Activated naive CD4-positive, alpha-beta T cell treated with anti-CD3 and anti-CD28 coated beads, Interleukin-2, amount 10 ng/mL, durations not matched to agents 7 days and 5 days (primary cell): ENCODE measurements at regions not wholly inside any gene's neighbourhood (a gene's known extent, or its start where the extent isn't known, plus 50 kb on each side); places are given as distances from the start of the nearest gene placed in this dataset.

Experiments
- CTCF ChIA-PET: fragments of 350-600 bp; sonication (Branson Sonifier 250); formaldehyde crosslinking; loops from one replicate; lab custom pipeline; 2021; ENCODE audit warnings: antibody characterized with exemption; lab: Charles Lee
- DNase-seq: peaks from one replicate; pipeline ENCODE4 v3.0.0-alpha.2; 2020
- H3K27ac Mint-ChIP-seq: one replicate; pipeline ENCODE4 v1.8.0; 2021; ENCODE audit warnings: mild to moderate bottlenecking, moderate library complexity, mixed read lengths
- H3K27me3 Mint-ChIP-seq: one replicate; pipeline ENCODE4 v1.8.0; 2021; ENCODE audit warnings: mild to moderate bottlenecking, mixed read lengths
- H3K36me3 Mint-ChIP-seq: one replicate; pipeline ENCODE4 v1.8.0; 2021; ENCODE audit warnings: mixed read lengths
- H3K4me1 Mint-ChIP-seq: one replicate; pipeline ENCODE4 v1.8.0; 2021; ENCODE audit warnings: mixed read lengths
- H3K4me3 Mint-ChIP-seq: one replicate; pipeline ENCODE4 v1.8.0; 2021; ENCODE audit warnings: mild to moderate bottlenecking, moderate library complexity, mixed read lengths
- H3K9me3 Mint-ChIP-seq: one replicate; pipeline ENCODE4 v1.8.0; 2021; ENCODE audit warnings: mixed read lengths

GRCh38 chr12:127342861-127343260 lies 924.1 kb upstream of the TMEM132C start:
- Mint-ChIP-seq H3K4me3 (no peak overlapping the region), H3K9me3 (peaks cover 6% of the 10 kb centered on the region), H3K4me1 (no peaks in the 10 kb centered on the region), H3K27me3 (no peaks in the 10 kb centered on the region), H3K36me3 (no peaks in the 10 kb centered on the region), H3K27ac (no peak overlapping the region)
- CTCF ChIA-PET = no interaction called here
- no peak for DNase-seq

GRCh38 chr12:127343940-127344339 lies 923.0 kb upstream of the TMEM132C start:
- CTCF ChIA-PET = no interaction called here
- no peak overlapping the region for H3K27ac Mint-ChIP-seq

GRCh38 chr12:127351481-127352010 lies 915.4 kb upstream of the TMEM132C start:
- H3K36me3 Mint-ChIP-seq = no peaks in the 10 kb centered on the region
- CTCF ChIA-PET = interaction anchor here (1.4 kb wide), 1 partner anchor 12 kb away, joined by 4 read pairs; no protein-coding TSS in a partner anchor
- H3K4me3 Mint-ChIP-seq = no peak overlapping the region
- DNase-seq = no peak
- no peak overlapping the region for H3K27ac Mint-ChIP-seq
- peaks cover 10% of the 10 kb centered on the region for H3K9me3 Mint-ChIP-seq
- H3K27me3 Mint-ChIP-seq = no peaks in the 10 kb centered on the region
- H3K4me1 Mint-ChIP-seq = no peaks in the 10 kb centered on the region

More at GRCh38 chr12:127343940-127344339, 923.0 kb upstream of the TMEM132C start:
- no peaks in the 10 kb centered on the region for H3K27me3 Mint-ChIP-seq
- no peak overlapping the region for H3K4me3 Mint-ChIP-seq
- H3K4me1 Mint-ChIP-seq = no peaks in the 10 kb centered on the region
- H3K36me3 Mint-ChIP-seq = no peaks in the 10 kb centered on the region
- peaks cover 6% of the 10 kb centered on the region for H3K9me3 Mint-ChIP-seq
- no peak for DNase-seq

GRCh38 chr12:127355061-127355841 lies 911.7 kb upstream of the TMEM132C start:
- H3K4me1 Mint-ChIP-seq = no peaks in the 10 kb centered on the region
- no peak overlapping the region for H3K27ac Mint-ChIP-seq
- CTCF ChIA-PET = no interaction called here
- no peaks in the 10 kb centered on the region for H3K36me3 Mint-ChIP-seq
- no peak for DNase-seq
- H3K4me3 Mint-ChIP-seq = no peak overlapping the region
- H3K27me3 Mint-ChIP-seq = no peaks in the 10 kb centered on the region
- peaks cover 4% of the 10 kb centered on the region for H3K9me3 Mint-ChIP-seq

GRCh38 chr12:127358888-127359287 lies 908.1 kb upstream of the TMEM132C start:
- no peak for DNase-seq
- H3K27me3 Mint-ChIP-seq = no peaks in the 10 kb centered on the region
- CTCF ChIA-PET = no interaction called here

GRCh38 chr12:127360580-127360979 lies 906.4 kb upstream of the TMEM132C start:
- no peaks in the 10 kb centered on the region for H3K36me3 Mint-ChIP-seq
- no peak for DNase-seq
- H3K4me1 Mint-ChIP-seq = no peaks in the 10 kb centered on the region
- CTCF ChIA-PET = no interaction called here
- no peak overlapping the region for H3K27ac Mint-ChIP-seq
- no peak overlapping the region for H3K4me3 Mint-ChIP-seq
- H3K9me3 Mint-ChIP-seq = no peaks in the 10 kb centered on the region
- no peaks in the 10 kb centered on the region for H3K27me3 Mint-ChIP-seq

More at GRCh38 chr12:127358888-127359287, 908.1 kb upstream of the TMEM132C start:
- H3K9me3 Mint-ChIP-seq = no peaks in the 10 kb centered on the region
- no peaks in the 10 kb centered on the region for H3K36me3 Mint-ChIP-seq
- H3K4me1 Mint-ChIP-seq = no peaks in the 10 kb centered on the region
- H3K27ac Mint-ChIP-seq = no peak overlapping the region
- H3K4me3 Mint-ChIP-seq = no peak overlapping the region

- CTCF ChIA-PET = no interaction called here
- Mint-ChIP-seq H3K27me3 (no peaks in the 10 kb centered on the region), H3K27ac (no peak overlapping the region), H3K4me3 (no peak overlapping the region), H3K9me3 (no peaks in the 10 kb centered on the region), H3K4me1 (no peaks in the 10 kb centered on the region), H3K36me3 (no peaks in the 10 kb centered on the region)
- DNase-seq = no peak
Measured at GRCh38 chr12:127362121-127362520, 904.8 kb upstream of the TMEM132C start.

- no peak for DNase-seq
- Mint-ChIP-seq H3K27me3 (no peaks in the 10 kb centered on the region), H3K36me3 (no peaks in the 10 kb centered on the region), H3K27ac (no peak overlapping the region), H3K4me1 (no peaks in the 10 kb centered on the region), H3K4me3 (no peak overlapping the region), H3K9me3 (no peaks in the 10 kb centered on the region)
- CTCF ChIA-PET = interaction anchor here (0.6 to 1.9 kb wide), 4 partner anchors 11 to 395 kb away, joined by 3 to 14 read pairs (median 4); no protein-coding TSS in a partner anchor
Measured at GRCh38 chr12:127363392-127363791, 903.6 kb upstream of the TMEM132C start.

GRCh38 chr12:127373559-127373958 lies 893.4 kb upstream of the TMEM132C start:
- no peaks in the 10 kb centered on the region for H3K9me3 Mint-ChIP-seq
- no peaks in the 10 kb centered on the region for H3K36me3 Mint-ChIP-seq
- H3K4me3 Mint-ChIP-seq = no peak overlapping the region
- no peak overlapping the region for H3K27ac Mint-ChIP-seq
- no peaks in the 10 kb centered on the region for H3K4me1 Mint-ChIP-seq
- DNase-seq = no peak
- CTCF ChIA-PET = no interaction called here
- no peaks in the 10 kb centered on the region for H3K27me3 Mint-ChIP-seq

- Mint-ChIP-seq H3K27ac (no peak overlapping the region), H3K4me1 (no peaks in the 10 kb centered on the region), H3K27me3 (no peaks in the 10 kb centered on the region), H3K9me3 (no peaks in the 10 kb centered on the region), H3K36me3 (no peaks in the 10 kb centered on the region), H3K4me3 (no peak overlapping the region)
- CTCF ChIA-PET = no interaction called here
- DNase-seq = no peak
Measured at GRCh38 chr12:127374447-127374846, 892.5 kb upstream of the TMEM132C start.

- Mint-ChIP-seq H3K36me3 (no peaks in the 10 kb centered on the region), H3K27ac (no peak overlapping the region), H3K4me3 (no peak overlapping the region), H3K4me1 (no peaks in the 10 kb centered on the region), H3K9me3 (no peaks in the 10 kb centered on the region), H3K27me3 (no peaks in the 10 kb centered on the region)
- CTCF ChIA-PET = interaction anchor here (0.6 to 2.0 kb wide), 22 partner anchors 9 to 444 kb away, joined by 3 to 20 read pairs (median 3); no protein-coding TSS in a partner anchor
- peak; percentile 50 for DNase-seq
Measured at GRCh38 chr12:127381043-127381668, 885.8 kb upstream of the TMEM132C start.

- CTCF ChIA-PET = interaction anchor here (0.6 to 2.0 kb wide), 22 partner anchors 9 to 445 kb away, joined by 3 to 20 read pairs (median 3); no protein-coding TSS in a partner anchor
- Mint-ChIP-seq H3K27ac (no peak overlapping the region), H3K36me3 (no peaks in the 10 kb centered on the region), H3K4me1 (no peaks in the 10 kb centered on the region), H3K4me3 (no peak overlapping the region), H3K9me3 (no peaks in the 10 kb centered on the region), H3K27me3 (no peaks in the 10 kb centered on the region)
- DNase-seq = no peak
Measured at GRCh38 chr12:127381681-127382080, 885.3 kb upstream of the TMEM132C start.

GRCh38 chr12:127383281-127383680 lies 883.7 kb upstream of the TMEM132C start:
- H3K36me3 Mint-ChIP-seq = no peaks in the 10 kb centered on the region
- H3K4me3 Mint-ChIP-seq = no peak overlapping the region
- H3K27ac Mint-ChIP-seq = no peak overlapping the region
- CTCF ChIA-PET = interaction anchor here (0.5 to 0.8 kb wide), 3 partner anchors 275 to 1546 kb away, joined by 3 read pairs; no protein-coding TSS in a partner anchor
- DNase-seq = no peak
- H3K27me3 Mint-ChIP-seq = no peaks in the 10 kb centered on the region
- no peaks in the 10 kb centered on the region for H3K4me1 Mint-ChIP-seq
- H3K9me3 Mint-ChIP-seq = no peaks in the 10 kb centered on the region

- CTCF ChIA-PET = no interaction called here
- no peak overlapping the region for H3K27ac Mint-ChIP-seq
- H3K4me3 Mint-ChIP-seq = no peak overlapping the region
- H3K4me1 Mint-ChIP-seq = no peaks in the 10 kb centered on the region
- no peaks in the 10 kb centered on the region for H3K36me3 Mint-ChIP-seq
- no peak for DNase-seq
- H3K9me3 Mint-ChIP-seq = no peaks in the 10 kb centered on the region
- H3K27me3 Mint-ChIP-seq = no peaks in the 10 kb centered on the region
Measured at GRCh38 chr12:127386723-127387122, 880.2 kb upstream of the TMEM132C start.
